ENCODE measurements at regions not wholly inside any gene's neighbourhood (a gene's known extent, or its start where the extent isn't known, plus 50 kb on each side); places are given as distances from the start of the nearest gene placed in this dataset.

- no peak overlapping the region for H3K9ac ChIP-seq (ENCODE audit: low read length)
- no peaks in the 10 kb centered on the region for H3K36me3 ChIP-seq (ENCODE audit: low read length)
- H3F3A ChIP-seq (ENCODE audit: insufficient read depth) = no peaks in the 10 kb centered on the region
- no peaks in the 10 kb centered on the region for H3K79me2 ChIP-seq (ENCODE audit: insufficient read depth, low read length)
- no peaks in the 10 kb centered on the region for H3K9me2 ChIP-seq (replicated peaks; ENCODE audit: insufficient read depth, low read length)
- no peak overlapping the region for H2AFZ ChIP-seq (ENCODE audit: low read depth, low read length, severe bottlenecking)
- no peaks in the 10 kb centered on the region for H3K9me3 ChIP-seq (ENCODE audit: insufficient read depth, low read length)
- TF ChIP-seq EZH2phosphoT487 (conservative IDR thresholded peaks at IDR 0.05; ENCODE audit: low read length) (no peak), CTCF (IDR thresholded peaks at IDR 0.05; ENCODE audit: insufficient read depth, low read length, poor library complexity, severe bottlenecking) (no peak)
- no peaks in the 10 kb centered on the region for H3K27me3 ChIP-seq (ENCODE audit: low read length)
- no peaks in the 10 kb centered on the region for H4K20me1 ChIP-seq (ENCODE audit: low read depth, low read length)
- no peak overlapping the region for H3K4me3 ChIP-seq (ENCODE audit: insufficient read depth, low read length, poor library complexity, severe bottlenecking)
- no peak overlapping the region for H3K27ac ChIP-seq (ENCODE audit: low read depth, low read length)
- H3K4me2 ChIP-seq (ENCODE audit: low read depth, low read length, poor library complexity, severe bottlenecking) = no peak overlapping the region
Measured at GRCh38 chr1:38173157-38173831, 126.7 kb upstream of the POU3F1 start.

GRCh38 chr1:38169121-38169520 lies 122.5 kb upstream of the POU3F1 start:
- H3K9me2 ChIP-seq (replicated peaks; ENCODE audit: insufficient read depth, low read length) = no peaks in the 10 kb centered on the region
- H3K27ac ChIP-seq (ENCODE audit: low read depth, low read length) = no peak overlapping the region
- no peak overlapping the region for H2AFZ ChIP-seq (ENCODE audit: low read depth, low read length, severe bottlenecking)
- no peaks in the 10 kb centered on the region for H3F3A ChIP-seq (ENCODE audit: insufficient read depth)
- H3K79me2 ChIP-seq (ENCODE audit: insufficient read depth, low read length) = no peaks in the 10 kb centered on the region
- H3K4me2 ChIP-seq (ENCODE audit: low read depth, low read length, poor library complexity, severe bottlenecking) = no peak overlapping the region
- H3K36me3 ChIP-seq (ENCODE audit: low read length) = no peaks in the 10 kb centered on the region
- H4K20me1 ChIP-seq (ENCODE audit: low read depth, low read length) = no peaks in the 10 kb centered on the region
- no peak overlapping the region for H3K4me3 ChIP-seq (ENCODE audit: insufficient read depth, low read length, poor library complexity, severe bottlenecking)
- no peaks in the 10 kb centered on the region for H3K27me3 ChIP-seq (ENCODE audit: low read length)
- H3K9ac ChIP-seq (ENCODE audit: low read length) = no peak overlapping the region
- no peak for TF ChIP-seq CTCF (IDR thresholded peaks at IDR 0.05; ENCODE audit: insufficient read depth, low read length, poor library complexity, severe bottlenecking)
- H3K9me3 ChIP-seq (ENCODE audit: insufficient read depth, low read length) = no peaks in the 10 kb centered on the region

GRCh38 chr1:38168365-38168764 lies 121.8 kb upstream of the POU3F1 start:
- TF ChIP-seq CTCF (IDR thresholded peaks at IDR 0.05; ENCODE audit: insufficient read depth, low read length, poor library complexity, severe bottlenecking) = no peak
- no peak for TF ChIP-seq EZH2phosphoT487 (conservative IDR thresholded peaks at IDR 0.05; ENCODE audit: low read length)
- no peaks in the 10 kb centered on the region for H3K27me3 ChIP-seq (ENCODE audit: low read length)
- H3K4me3 ChIP-seq (ENCODE audit: insufficient read depth, low read length, poor library complexity, severe bottlenecking) = no peak overlapping the region

More at GRCh38 chr1:38168365-38168764, 121.8 kb upstream of the POU3F1 start:
- Histone ChIP-seq H4K20me1 (ENCODE audit: low read depth, low read length) (no peaks in the 10 kb centered on the region), H3K79me2 (ENCODE audit: insufficient read depth, low read length) (no peaks in the 10 kb centered on the region), H2AFZ (ENCODE audit: low read depth, low read length, severe bottlenecking) (no peak overlapping the region), H3K9me2 (replicated peaks; ENCODE audit: insufficient read depth, low read length) (no peaks in the 10 kb centered on the region), H3K9ac (ENCODE audit: low read length) (no peak overlapping the region), H3F3A (ENCODE audit: insufficient read depth) (no peaks in the 10 kb centered on the region), H3K36me3 (ENCODE audit: low read length) (no peaks in the 10 kb centered on the region), H3K4me2 (ENCODE audit: low read depth, low read length, poor library complexity, severe bottlenecking) (no peak overlapping the region), H3K9me3 (ENCODE audit: insufficient read depth, low read length) (no peaks in the 10 kb centered on the region), H3K27ac (ENCODE audit: low read depth, low read length) (no peak overlapping the region)
